Spleen (tissue), 11 donors: ENCODE measurements at regions not wholly inside any gene's neighbourhood (a gene's known extent, or its start where the extent isn't known, plus 50 kb on each side); places are given as distances from the start of the nearest gene placed in this dataset.

ENCODE experiments used
- DNase-seq: peaks from one replicate; pipeline ENCODE4 v3.0.0-alpha.2; 2020
- H3K27ac ChIP-seq, 8 donors: fragments of 200-600 bp; sonication (generic) in 7 of 8; 1 replicate in 4 of 8; 2 replicates in 4 of 8; pipeline versions ENCODE4 v1.5.0 to v1.8.0; 2016 to 2021; ENCODE audit warnings: inconsistent platforms in 4 of 8, mild to moderate bottlenecking in 4 of 8, moderate library complexity in 1 of 8
- H3K27me3 ChIP-seq, 7 donors: fragments of 200-600 bp; sonication (generic) in 6 of 7; replicated peaks in 1 of 7; 1 replicate in 4 of 7; 2 replicates in 3 of 7; pipeline versions ENCODE4 v1.5.0 to v1.8.0; 2016 to 2021; ENCODE audit warnings: inconsistent platforms in 3 of 7, mild to moderate bottlenecking in 1 of 7
- H3K36me3 ChIP-seq, 6 donors: fragments of 200-600 bp; sonication (generic) in 5 of 6; 1 replicate in 4 of 6; 2 replicates in 2 of 6; pipeline versions ENCODE4 v1.5.0 to v1.8.0; 2016 to 2021; ENCODE audit warnings: inconsistent platforms in 2 of 6
- H3K4me1 ChIP-seq, 6 donors: fragments of 200-600 bp; sonication (generic) in 5 of 6; 1 replicate in 3 of 6; 2 replicates in 3 of 6; pipeline versions ENCODE4 v1.5.0 to v1.8.0; 2016 to 2021; ENCODE audit warnings: inconsistent platforms in 3 of 6
- H3K4me3 ChIP-seq, 8 donors: fragments of 200-600 bp; sonication (generic) in 7 of 8; 1 replicate in 4 of 8; 2 replicates in 4 of 8; pipeline versions ENCODE4 v1.5.0 to v1.8.0; 2016 to 2021; ENCODE audit warnings: inconsistent platforms in 4 of 8, mild to moderate bottlenecking in 4 of 8, moderate library complexity in 2 of 8
- H3K9me3 ChIP-seq, 8 donors: fragments of 200-600 bp; sonication (generic) in 7 of 8; 1 replicate in 4 of 8; 2 replicates in 4 of 8; pipeline versions ENCODE4 v1.5.0 to v1.8.0; 2016 to 2021; ENCODE audit warnings: inconsistent platforms in 4 of 8
- POLR2A ChIP-seq, 3 donors: fragments of 450-650 bp; IDR thresholded peaks; one replicate each; pipeline ENCODE4 v1.5.1; 2017; ENCODE audit warnings: antibody characterized with exemption in 3 of 3, mild to moderate bottlenecking in 1 of 3
- POLR2AphosphoS5 ChIP-seq, 3 donors: sonication (generic); formaldehyde crosslinking; IDR thresholded peaks; one replicate each; pipeline ENCODE4 v1.5.1; 2017; ENCODE audit warnings: antibody characterized with exemption in 3 of 3
- WGBS, 5 donors: extraction: QIAGEN DNeasy Blood & Tissue Kit in 3 of 5; methylation state at CpG; one replicate each; pipeline versions ENCODE4 v1.1.5 to v1.1.7; 2013 to 2018; 5-methylcytosine and 5-hydroxymethylcytosine counted together
- intact Hi-C: fragments of 100-400 bp; cut with DNase I; formaldehyde crosslinking; loops from one replicate; pipeline ENCODE4 v1.15.0; 2023; ENCODE audit warnings: low total_unique reads
- TF ChIP-seq, protein P1 (sequence below), 11 experiments: fragments of 200-600 bp in 7 of 11; fragments of 450-650 bp in 4 of 11; sonication (generic) in 4 of 11; IDR thresholded peaks in 8 of 11; conservative IDR thresholded peaks in 3 of 11; 1 replicate in 7 of 11; 2 replicates in 4 of 11; pipeline versions ENCODE4 v1.4.0 to v1.8.0; 2016 to 2021; ENCODE audit warnings: antibody characterized with exemption in 11 of 11, inconsistent platforms in 4 of 11, mild to moderate bottlenecking in 1 of 11
- donor health status: healthy with polysubstance abuse.
- donor health status: DM: no; HTN: no; CAD: no; lungs with moderate emphysema.
- donor health status: DM: no; HTN: no; CAD: no.
- donor health status: Bipolar disorder and iron deficiency.
- donor health status: healthy.
- donor health status: DM: no; HTN: no; CAD: no.
- donor health status: DM: yes; HTN: yes; CAD: no.

DNA sequence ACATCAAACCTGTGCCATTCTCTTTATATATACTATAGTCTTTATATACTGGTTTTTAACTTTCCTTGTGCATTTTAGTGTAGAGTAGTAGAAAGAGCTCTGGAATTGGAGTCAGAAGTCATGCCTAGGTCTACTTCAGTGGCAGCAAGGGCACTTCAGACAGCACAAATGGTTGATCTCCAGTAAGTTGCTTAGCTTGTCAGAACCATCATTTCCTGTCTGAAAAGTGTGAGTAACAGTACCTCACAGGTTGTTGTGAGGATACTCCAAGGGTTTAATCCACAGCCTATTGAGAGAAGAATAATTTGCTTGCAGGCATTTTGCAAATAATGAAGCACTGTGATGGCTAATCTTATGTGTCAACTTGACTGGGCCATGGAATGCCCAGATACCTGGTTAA lies 95.8 kb upstream of the NR4A3 start:
- no peak for TF ChIP-seq POLR2AphosphoS5 (IDR thresholded peaks at IDR 0.05)
- no peak for TF ChIP-seq POLR2A (IDR thresholded peaks at IDR 0.05)
- TF ChIP-seq, protein P1, sequence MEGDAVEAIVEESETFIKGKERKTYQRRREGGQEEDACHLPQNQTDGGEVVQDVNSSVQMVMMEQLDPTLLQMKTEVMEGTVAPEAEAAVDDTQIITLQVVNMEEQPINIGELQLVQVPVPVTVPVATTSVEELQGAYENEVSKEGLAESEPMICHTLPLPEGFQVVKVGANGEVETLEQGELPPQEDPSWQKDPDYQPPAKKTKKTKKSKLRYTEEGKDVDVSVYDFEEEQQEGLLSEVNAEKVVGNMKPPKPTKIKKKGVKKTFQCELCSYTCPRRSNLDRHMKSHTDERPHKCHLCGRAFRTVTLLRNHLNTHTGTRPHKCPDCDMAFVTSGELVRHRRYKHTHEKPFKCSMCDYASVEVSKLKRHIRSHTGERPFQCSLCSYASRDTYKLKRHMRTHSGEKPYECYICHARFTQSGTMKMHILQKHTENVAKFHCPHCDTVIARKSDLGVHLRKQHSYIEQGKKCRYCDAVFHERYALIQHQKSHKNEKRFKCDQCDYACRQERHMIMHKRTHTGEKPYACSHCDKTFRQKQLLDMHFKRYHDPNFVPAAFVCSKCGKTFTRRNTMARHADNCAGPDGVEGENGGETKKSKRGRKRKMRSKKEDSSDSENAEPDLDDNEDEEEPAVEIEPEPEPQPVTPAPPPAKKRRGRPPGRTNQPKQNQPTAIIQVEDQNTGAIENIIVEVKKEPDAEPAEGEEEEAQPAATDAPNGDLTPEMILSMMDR (IDR thresholded peaks at IDR 0.05 in 8 of 11, conservative IDR thresholded peaks at IDR 0.05 in 3 of 11) = no peak
- Histone ChIP-seq H3K4me1 (peaks cover 0 to 22% (median 11%) of the 10 kb centered on the region in 6 donors), H3K4me3 (no peak overlapping the region), H3K27me3 (no peaks in the 10 kb centered on the region), H3K27ac (no peak overlapping the region), H3K9me3 (no peaks in the 10 kb centered on the region), H3K36me3 (no peaks in the 10 kb centered on the region)
- intact Hi-C loops = no loop called here
- DNase-seq = no peak

DNA sequence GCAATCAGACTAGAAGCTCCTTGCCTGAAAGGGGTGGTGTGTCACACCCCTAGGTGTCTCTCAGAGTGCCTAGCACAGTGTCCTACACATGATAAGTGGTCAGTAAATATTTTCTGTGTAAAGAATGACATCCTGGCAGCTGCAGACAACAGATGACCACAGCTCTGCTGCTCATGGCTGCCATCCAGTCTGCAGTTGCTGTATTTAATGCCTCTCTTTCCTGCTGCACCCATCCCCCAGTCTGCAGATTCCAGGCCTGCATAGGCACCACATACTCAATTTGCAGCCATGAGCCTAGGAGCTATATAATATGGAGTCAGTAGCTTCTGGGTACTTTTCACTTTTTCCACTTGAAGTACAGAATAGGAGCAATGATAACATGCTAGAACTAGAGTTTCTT lies 94.9 kb upstream of the NR4A3 start:
- intact Hi-C loops = no loop called here
- Histone ChIP-seq H3K27me3 (no peaks in the 10 kb centered on the region), H3K9me3 (no peaks in the 10 kb centered on the region), H3K36me3 (no peaks in the 10 kb centered on the region), H3K4me3 (no peak overlapping the region), H3K27ac (no peak overlapping the region), H3K4me1 (peaks cover 0 to 18% (median 9%) of the 10 kb centered on the region in 6 donors)
- no peak for DNase-seq
- no peak for TF ChIP-seq POLR2A (IDR thresholded peaks at IDR 0.05)
- TF ChIP-seq, protein P1 (IDR thresholded peaks at IDR 0.05 in 8 of 11, conservative IDR thresholded peaks at IDR 0.05 in 3 of 11) = no peak
- no peak for TF ChIP-seq POLR2AphosphoS5 (IDR thresholded peaks at IDR 0.05)

DNA sequence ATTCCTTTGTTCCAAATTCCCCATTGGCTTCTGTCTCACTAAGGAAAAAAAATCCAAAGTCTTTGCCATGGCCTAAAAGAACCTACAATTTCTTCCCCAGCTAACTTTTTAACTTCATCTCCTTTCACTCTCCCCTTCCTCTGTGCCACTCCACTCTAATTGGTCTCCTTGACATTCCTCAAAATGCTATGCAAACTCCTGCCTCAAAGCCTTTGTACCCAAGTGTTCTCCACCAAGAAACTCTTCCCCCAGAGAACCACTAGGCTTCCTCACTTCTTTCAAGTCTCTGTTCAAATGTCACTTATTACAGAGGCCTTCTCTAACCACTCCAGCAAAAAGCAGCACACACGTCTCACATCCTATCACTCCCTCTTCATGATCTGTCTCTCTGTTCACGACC lies 91.6 kb upstream of the NR4A3 start:
- intact Hi-C loops = no loop called here
- Histone ChIP-seq H3K27ac (no peak overlapping the region), H3K36me3 (no peaks in the 10 kb centered on the region), H3K27me3 (no peaks in the 10 kb centered on the region), H3K9me3 (no peaks in the 10 kb centered on the region), H3K4me1 (peaks cover 0 to 13% (median 7%) of the 10 kb centered on the region in 6 donors), H3K4me3 (no peak overlapping the region)
- TF ChIP-seq POLR2AphosphoS5 (IDR thresholded peaks at IDR 0.05) = no peak
- TF ChIP-seq, protein P1 (IDR thresholded peaks at IDR 0.05 in 8 of 11, conservative IDR thresholded peaks at IDR 0.05 in 3 of 11) = no peak
- TF ChIP-seq POLR2A (IDR thresholded peaks at IDR 0.05) = no peak
- 77 to 89% (median 85%) methylated on average over 2 of the region's 2 CpGs for WGBS, 5 donors
- DNase-seq = no peak

DNA sequence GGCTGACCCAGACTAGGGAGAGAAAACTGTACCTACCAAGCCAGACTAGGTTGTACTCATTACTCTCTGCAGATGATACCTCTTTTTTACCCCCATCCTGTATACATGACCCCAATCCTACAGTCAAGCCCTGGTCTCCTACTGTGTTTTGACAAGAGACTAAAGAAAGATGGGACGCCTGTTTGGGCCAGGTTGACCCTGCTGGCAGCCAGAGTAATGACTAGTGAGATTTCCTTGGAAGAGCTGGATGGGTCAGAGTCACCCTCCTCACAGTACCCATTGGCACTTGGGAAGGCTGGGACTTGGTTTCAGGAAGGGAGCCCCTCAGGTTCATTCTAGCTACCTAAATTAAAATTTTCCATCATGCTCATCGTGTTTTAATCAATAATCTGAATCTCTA lies 89.7 kb upstream of the NR4A3 start:
- H3K9me3 ChIP-seq = no peaks in the 10 kb centered on the region
- peaks cover 0 to 13% (median 7%) of the 10 kb centered on the region in 6 donors for H3K4me1 ChIP-seq
- H3K4me3 ChIP-seq = no peak overlapping the region
- H3K27ac ChIP-seq = no peak overlapping the region
- no peak for DNase-seq
- TF ChIP-seq POLR2A (IDR thresholded peaks at IDR 0.05) (no peak), POLR2AphosphoS5 (IDR thresholded peaks at IDR 0.05) (no peak)
- TF ChIP-seq, protein P1 (IDR thresholded peaks at IDR 0.05 in 8 of 11, conservative IDR thresholded peaks at IDR 0.05 in 3 of 11) = no peak
- no peaks in the 10 kb centered on the region for H3K36me3 ChIP-seq
- intact Hi-C loops = no loop called here
- WGBS, 5 donors = 83 to 90% (median 88%) methylated on average over 2 of the region's 2 CpGs
- H3K27me3 ChIP-seq = no peaks in the 10 kb centered on the region
